Right cardiac atrium (tissue), 5 donors: ENCODE measurements at regions not wholly inside any gene's neighbourhood (a gene's known extent, or its start where the extent isn't known, plus 50 kb on each side); places are given as distances from the start of the nearest gene placed in this dataset.
A peak's percentile ranks its signal among the peaks of the same experiment; 100 is the strongest.

Experiments used
- ATAC-seq, 2 donors: fragments of 200-7000 bp; cut with Tn5 transposase; one replicate each; pipeline versions ENCODE4 v1.8.0 to v1.9.1; 2020; ENCODE audit warnings: moderate library complexity in 2 of 2, mild to moderate bottlenecking in 1 of 2
- DNase-seq, 3 donors: peaks; one replicate each; pipeline ENCODE4 v3.0.0-alpha.2; 2020
- H3K27ac ChIP-seq: one replicate; pipeline ENCODE4 v1.5.1; 2013; ENCODE audit warnings: mild to moderate bottlenecking, low read length, control low read depth, moderate library complexity
- H3K27me3 ChIP-seq: one replicate; pipeline ENCODE4 v1.6.1; 2013; ENCODE audit not compliant: control insufficient read depth, insufficient read depth
- H3K4me1 ChIP-seq: one replicate; pipeline ENCODE4 v1.6.1; 2013; ENCODE audit warnings: low read length; ENCODE audit not compliant: control insufficient read depth, insufficient read depth
- H3K4me3 ChIP-seq: one replicate; pipeline ENCODE4 v1.5.1; 2013; ENCODE audit warnings: low read length, control low read depth
- H3K9me3 ChIP-seq: one replicate; pipeline ENCODE4 v1.6.1; 2013; ENCODE audit warnings: low read length; ENCODE audit not compliant: control insufficient read depth
- WGBS: extraction: QIAGEN DNeasy Blood & Tissue Kit; methylation state at CpG from one replicate; pipeline ENCODE4 v1.1.7; 2013; 5-methylcytosine and 5-hydroxymethylcytosine counted together
- intact Hi-C, 4 donors: fragments of 100-400 bp; cut with DNase I; formaldehyde crosslinking; loops; one replicate each; pipeline versions ENCODE4 v1.11.0 to v1.14.0; 2022 to 2023
- donor health status: healthy with polysubstance abuse.
- donor health status: DM: no; HTN: yes; CAD: no.
- donor health status: DM: no; HTN: no; CAD: no.
- donor health status: DM: no; HTN: yes; CAD: no; lungs with severe emphysema.
- donor health status: DM: yes; HTN: yes; CAD: no.

DNA sequence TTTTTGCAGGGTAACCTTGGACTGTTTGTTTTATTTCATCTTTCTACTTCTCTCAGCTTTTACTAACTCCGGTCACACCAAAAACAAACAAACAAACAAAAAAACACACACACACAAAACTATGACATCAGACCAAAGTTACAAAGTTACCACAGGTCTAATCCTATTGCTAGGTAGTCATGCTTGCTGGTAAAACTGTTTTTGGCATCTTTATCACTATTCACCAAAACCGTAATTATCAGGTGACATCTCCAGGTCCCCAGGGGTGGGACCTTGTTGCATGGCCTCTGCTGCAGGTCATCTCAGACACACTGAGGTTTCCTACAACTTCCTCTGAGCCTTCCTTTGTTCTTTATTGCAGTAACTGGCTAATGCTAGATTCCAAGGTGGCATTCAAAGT lies 162.3 kb downstream of the ABCA8 start:
- Histone ChIP-seq H3K4me1 (no peaks in the 10 kb centered on the region), H3K9me3 (no peaks in the 10 kb centered on the region), H3K27me3 (no peaks in the 10 kb centered on the region), H3K27ac (peak overlapping the region; percentile 7), H3K4me3 (no peak overlapping the region)
- DNase-seq = no peak
- WGBS = 24% methylated on average over 2 of the region's 2 CpGs
- intact Hi-C loops = no loop called here
- ATAC-seq = no peak

DNA sequence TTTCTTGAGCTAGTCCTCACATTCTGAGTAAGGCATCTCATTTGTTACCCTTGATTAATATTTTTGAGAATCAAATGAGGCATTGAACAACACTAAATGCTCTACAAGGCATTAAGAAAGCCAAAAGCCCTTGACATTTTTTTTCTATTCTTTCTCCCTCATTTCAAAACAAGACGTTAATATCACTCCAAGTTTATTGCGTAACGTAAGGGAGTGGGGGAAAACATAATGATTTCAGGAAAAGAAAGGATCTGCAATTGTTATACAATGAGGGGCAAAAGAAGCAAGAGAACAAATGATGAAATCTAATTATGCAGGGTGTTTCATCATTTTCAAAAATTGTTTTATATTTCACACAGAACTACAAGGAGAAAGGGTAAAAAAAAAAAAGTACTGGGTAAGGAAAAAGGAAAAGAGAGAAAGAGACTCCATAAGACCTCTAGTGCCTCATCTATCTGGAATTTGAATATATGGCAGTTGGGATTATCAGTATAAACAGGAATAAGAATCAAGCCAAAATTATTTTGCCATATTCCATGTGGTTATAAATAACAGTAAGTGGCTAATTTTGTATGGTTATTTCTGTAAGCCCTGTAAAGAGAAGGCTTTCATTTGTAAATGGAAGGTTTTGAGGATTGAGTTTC lies 163.0 kb downstream of the ABCA8 start:
- Histone ChIP-seq H3K27me3 (no peaks in the 10 kb centered on the region), H3K9me3 (no peaks in the 10 kb centered on the region), H3K4me3 (no peak overlapping the region), H3K4me1 (no peaks in the 10 kb centered on the region), H3K27ac (no peak overlapping the region)
- intact Hi-C loops = no loop called here
- WGBS = 48% methylated on average over 3 of the region's 3 CpGs
- ATAC-seq (peak in 1 of 2 donors; percentile 30), DNase-seq (no peak)

DNA sequence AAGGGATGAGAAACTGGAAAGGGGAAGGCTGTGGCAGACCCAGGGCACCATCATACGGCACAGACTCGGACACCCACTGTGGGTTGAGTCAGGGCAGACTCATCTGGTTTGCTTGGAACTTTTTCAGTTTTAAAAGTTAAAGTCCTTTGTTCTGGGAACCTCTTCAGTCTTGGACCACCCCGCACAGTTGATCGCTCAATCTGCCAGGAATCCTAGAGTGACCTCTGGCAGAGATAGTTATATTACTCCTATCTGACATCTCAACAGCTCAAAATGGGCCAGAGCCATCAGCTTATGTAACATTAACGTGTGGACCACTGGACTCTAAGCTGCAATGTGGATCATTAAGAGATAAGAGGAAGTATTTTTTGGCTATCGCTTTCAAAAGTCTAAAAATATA lies 164.3 kb downstream of the ABCA8 start:
- H3K4me1 ChIP-seq = no peaks in the 10 kb centered on the region
- H3K4me3 ChIP-seq = no peak overlapping the region
- DNase-seq (peak; percentile 22 to 77 (median 55)), ATAC-seq (peak; percentile 44 to 75)
- H3K27me3 ChIP-seq = no peaks in the 10 kb centered on the region
- intact Hi-C loops = no loop called here
- H3K9me3 ChIP-seq = no peaks in the 10 kb centered on the region
- WGBS = 45% methylated on average over 6 of the region's 6 CpGs
- peak overlapping the region; percentile 43 for H3K27ac ChIP-seq

DNA sequence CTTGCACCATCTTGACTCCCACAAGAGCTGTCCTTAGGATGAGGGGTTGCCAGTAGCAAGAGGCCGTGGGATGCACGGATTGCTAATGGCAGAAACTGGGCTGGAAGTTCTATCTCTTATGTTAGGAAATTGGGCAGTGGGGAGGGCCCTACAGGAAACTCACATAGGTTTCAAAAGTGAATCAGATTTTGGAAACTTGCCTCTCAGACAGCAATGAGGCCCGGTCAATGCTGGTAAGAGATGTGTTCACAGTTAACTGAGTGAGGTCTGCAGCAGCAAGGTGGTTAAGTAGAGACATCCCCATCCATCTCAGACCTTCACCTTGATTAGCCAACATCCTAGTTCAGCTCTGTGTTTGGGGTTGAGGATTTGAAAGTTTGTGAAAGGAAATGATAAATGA lies 164.7 kb downstream of the ABCA8 start:
- no peak for ATAC-seq
- peak in 1 of 3 donors; percentile 37 for DNase-seq
- Histone ChIP-seq H3K4me3 (no peak overlapping the region), H3K9me3 (no peaks in the 10 kb centered on the region), H3K27ac (peak overlapping the region; percentile 43), H3K27me3 (no peaks in the 10 kb centered on the region), H3K4me1 (no peaks in the 10 kb centered on the region)
- intact Hi-C loops = no loop called here
- whole genome bisulfite sequencing = 76% methylated on average over 3 of the region's 3 CpGs

DNA sequence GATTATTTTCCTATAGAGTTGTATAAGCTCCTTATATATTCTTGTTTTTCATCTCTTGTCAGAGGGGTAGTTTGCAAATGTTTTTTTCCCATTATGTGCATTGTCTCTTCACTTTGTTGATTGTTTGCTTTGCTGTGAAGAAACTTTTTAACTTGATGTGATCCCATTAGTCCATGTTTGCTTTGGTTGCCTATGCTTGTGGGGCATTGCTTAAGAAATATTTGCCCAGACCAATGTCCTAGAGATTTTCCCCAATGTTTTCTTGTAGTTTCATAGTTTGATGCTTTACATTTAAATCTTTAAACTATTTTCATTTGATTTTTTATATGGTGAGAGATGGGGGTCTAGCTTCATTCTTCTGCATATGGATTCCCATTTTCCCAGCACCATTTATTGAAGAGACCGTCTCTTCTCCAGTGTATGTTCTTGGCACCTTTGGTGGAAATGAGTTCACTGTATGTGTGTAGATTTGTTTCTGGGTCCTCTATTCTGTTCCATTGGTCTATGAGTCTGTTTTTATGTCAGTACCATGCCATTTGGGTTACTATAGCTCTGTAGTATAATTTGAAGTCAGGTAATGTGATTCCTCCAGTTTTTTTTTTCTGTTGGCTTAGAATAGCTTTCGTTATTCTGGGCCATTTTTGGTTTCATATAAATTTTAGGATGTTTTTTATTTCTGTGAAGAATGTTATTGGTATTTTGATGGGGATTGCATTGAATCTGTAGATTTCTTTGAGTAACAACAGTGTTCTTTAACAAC lies 165.8 kb downstream of the ABCA8 start:
- Histone ChIP-seq H3K4me1 (no peaks in the 10 kb centered on the region), H3K27ac (no peak overlapping the region), H3K27me3 (no peaks in the 10 kb centered on the region), H3K4me3 (no peak overlapping the region), H3K9me3 (no peaks in the 10 kb centered on the region)
- 92% methylated on average over 2 of the region's 2 CpGs for WGBS
- intact Hi-C loops = no loop called here
- DNase-seq = no peak
- ATAC-seq = no peak

DNA sequence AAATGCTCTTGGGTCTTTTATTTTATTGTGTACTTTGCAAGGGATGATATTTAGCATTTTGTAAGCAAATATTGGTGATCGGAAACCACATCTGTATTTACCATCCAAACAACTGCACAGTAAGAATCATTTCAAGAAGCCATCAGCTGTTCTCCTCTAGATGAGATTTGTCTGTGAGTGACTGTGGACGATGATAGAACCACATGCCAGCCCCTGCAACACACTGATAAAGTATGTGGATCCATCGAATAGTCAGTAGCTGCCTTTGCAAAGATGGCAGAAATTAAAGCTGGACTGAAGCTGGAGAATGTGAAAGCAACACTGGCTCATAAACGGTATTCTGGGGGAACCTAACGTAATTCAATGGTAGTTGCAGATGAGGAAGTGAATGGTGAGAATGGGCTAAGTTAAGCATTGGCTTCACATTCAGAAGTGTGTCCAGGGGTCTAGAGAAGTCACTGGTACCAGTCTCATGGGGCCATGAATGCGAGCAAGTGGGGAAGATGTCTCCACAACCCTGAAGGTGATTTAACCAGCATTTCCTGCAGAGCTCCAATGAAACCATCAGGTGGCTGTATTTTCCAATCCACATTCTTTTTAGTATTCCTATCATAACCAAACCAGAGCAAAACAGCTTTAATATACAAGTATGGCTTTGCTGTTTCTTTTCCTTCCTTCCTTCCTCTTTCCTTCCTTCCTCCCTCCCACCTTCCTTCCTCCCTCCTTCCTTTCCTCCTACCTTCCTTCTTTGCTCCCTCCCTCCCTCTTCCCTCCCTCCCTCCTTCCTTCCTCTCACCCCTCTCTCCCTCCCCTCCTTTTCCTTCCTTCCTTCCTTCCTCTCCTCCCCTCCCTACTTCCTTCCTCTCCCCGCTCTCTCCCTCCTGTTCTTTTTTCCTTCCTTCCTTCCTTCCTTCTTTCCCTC lies 169.4 kb downstream of the ABCA8 start:
- Histone ChIP-seq H3K4me1 (no peaks in the 10 kb centered on the region), H3K27me3 (no peaks in the 10 kb centered on the region), H3K9me3 (no peaks in the 10 kb centered on the region), H3K4me3 (no peak overlapping the region), H3K27ac (no peak overlapping the region)
- WGBS = 76% methylated on average over 7 of the region's 7 CpGs
- intact Hi-C loops = no loop called here
- ATAC-seq (no peak), DNase-seq (no peak)

DNA sequence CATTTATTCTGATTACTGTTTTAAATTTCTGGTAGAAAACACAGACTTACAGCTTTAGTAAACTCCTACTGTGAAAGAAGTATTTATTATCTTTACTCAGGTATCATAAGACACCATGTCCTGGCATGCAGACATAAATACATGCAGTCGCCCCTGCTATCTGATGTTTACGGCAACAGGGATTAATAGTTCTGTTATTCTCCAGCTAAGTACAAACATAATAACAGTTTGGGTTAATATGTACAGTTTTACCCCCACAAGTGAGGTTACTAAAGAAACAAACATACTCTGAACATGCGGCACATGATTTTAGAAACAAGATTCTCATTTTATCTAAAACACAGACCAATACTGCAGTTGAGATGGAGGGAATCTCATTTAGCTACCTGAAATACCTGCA lies 170.8 kb downstream of the ABCA8 start:
- 71% methylated on average over 3 of the region's 3 CpGs for WGBS
- Histone ChIP-seq H3K27me3 (no peaks in the 10 kb centered on the region), H3K9me3 (no peaks in the 10 kb centered on the region), H3K27ac (no peak overlapping the region), H3K4me3 (no peak overlapping the region), H3K4me1 (no peaks in the 10 kb centered on the region)
- intact Hi-C loops = no loop called here
- no peak for DNase-seq
- no peak for ATAC-seq

DNA sequence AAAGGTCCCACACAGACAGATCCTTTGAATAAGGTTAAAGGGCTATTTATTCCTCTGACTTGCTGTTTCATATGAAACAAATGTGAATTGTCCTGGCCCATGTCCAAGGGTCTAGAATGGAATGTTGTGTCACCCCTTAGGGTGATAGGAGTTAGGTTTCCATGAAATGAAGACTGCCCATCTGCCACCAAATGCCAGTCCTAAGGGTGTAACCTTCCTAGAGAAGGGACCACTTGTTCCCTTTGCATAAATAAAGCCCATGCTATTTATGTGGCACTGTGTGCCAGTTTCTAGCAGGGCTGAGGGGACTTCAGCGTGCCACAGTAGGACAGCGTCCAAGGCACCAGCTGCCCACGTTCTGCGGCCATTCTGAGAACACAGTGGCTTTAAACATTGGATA lies 171.3 kb downstream of the ABCA8 start:
- H3K9me3 ChIP-seq = no peaks in the 10 kb centered on the region
- DNase-seq = no peak
- intact Hi-C loops = no loop called here
- WGBS = 73% methylated on average over 4 of the region's 4 CpGs
- no peaks in the 10 kb centered on the region for H3K4me1 ChIP-seq
- H3K27me3 ChIP-seq = no peaks in the 10 kb centered on the region
- peak; percentile 31 to 70 for ATAC-seq
- no peak overlapping the region for H3K27ac ChIP-seq
- H3K4me3 ChIP-seq = no peak overlapping the region

DNA sequence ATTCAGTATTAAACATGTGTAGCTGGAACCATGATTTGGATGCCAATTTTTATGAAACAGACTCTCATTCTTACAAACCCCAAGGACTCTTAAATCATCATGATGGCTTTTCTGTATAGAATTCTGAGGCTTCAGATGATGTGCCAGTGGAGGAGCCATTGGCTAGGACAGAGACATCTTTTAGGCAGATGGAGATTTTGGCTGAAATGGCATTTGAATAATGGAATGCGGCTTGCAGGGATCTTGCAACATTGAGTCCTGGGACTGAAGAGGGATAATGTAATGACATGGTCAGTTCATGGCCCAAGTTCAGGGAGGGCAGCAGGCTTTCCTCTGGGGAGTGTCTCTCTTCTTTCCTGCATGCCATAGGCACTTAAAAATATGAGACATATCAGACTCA lies 172.4 kb downstream of the ABCA8 start:
- H3K9me3 ChIP-seq = no peaks in the 10 kb centered on the region
- no peak overlapping the region for H3K4me3 ChIP-seq
- no peaks in the 10 kb centered on the region for H3K27me3 ChIP-seq
- 76% methylated on average over 1 of the region's 1 CpG for WGBS
- no peak overlapping the region for H3K27ac ChIP-seq
- H3K4me1 ChIP-seq = peaks cover 3% of the 10 kb centered on the region
- DNase-seq (no peak), ATAC-seq (peak in 1 of 2 donors; percentile 34)
- intact Hi-C loops = no loop called here

DNA sequence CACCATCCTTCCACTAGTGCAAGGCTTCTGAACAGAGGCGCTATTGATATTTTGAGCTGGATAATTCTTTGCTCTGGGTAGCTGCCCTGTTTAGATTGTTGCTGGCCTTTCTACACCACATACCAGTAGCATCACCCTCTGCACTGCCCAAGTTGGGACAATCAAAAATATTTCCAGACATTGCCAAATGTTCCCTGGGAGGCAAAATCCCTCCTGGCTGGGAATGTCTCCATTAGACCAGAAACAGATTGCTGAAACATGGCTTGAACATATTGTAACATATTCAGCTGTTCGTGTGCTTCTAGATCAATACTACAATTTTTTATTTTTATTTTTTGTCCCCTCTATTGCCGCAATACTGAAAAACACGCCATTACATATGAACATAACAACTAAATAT lies 174.6 kb downstream of the ABCA8 start:
- peaks cover 3% of the 10 kb centered on the region for H3K4me1 ChIP-seq
- H3K9me3 ChIP-seq = no peaks in the 10 kb centered on the region
- H3K4me3 ChIP-seq = no peak overlapping the region
- ATAC-seq (no peak), DNase-seq (no peak)
- H3K27me3 ChIP-seq = no peaks in the 10 kb centered on the region
- 93% methylated on average over 4 of the region's 4 CpGs for WGBS
- no peak overlapping the region for H3K27ac ChIP-seq
- intact Hi-C loops = no loop called here

DNA sequence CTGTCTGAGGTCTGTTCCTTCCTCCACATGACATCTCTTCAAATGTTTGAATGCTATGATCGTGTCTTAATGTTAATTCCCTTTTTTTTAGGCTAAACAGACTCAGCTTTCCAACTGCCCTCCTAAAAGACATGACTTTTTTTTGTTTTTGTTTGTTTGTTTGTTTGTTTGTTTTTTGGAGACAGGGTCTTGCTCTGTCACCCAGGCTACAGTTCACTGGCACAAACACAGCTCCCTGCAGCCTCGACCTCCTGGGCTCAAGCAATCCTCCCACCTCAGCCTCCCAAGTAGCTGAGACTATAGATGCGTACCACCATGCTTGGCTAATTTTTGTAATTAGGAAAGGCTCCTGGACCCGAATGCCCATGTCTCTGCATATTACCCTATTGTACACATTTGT lies 176.5 kb downstream of the ABCA8 start:
- no peak for DNase-seq
- Histone ChIP-seq H3K27ac (peak overlapping the region; percentile 84), H3K4me3 (no peak overlapping the region), H3K9me3 (no peaks in the 10 kb centered on the region), H3K27me3 (no peaks in the 10 kb centered on the region), H3K4me1 (peaks cover 3% of the 10 kb centered on the region)
- WGBS = 83% methylated on average over 4 of the region's 4 CpGs
- intact Hi-C loops = loop anchor here (5.0 to 10.0 kb wide), 7 partner anchors 129 to 469 kb away; no protein-coding TSS in a partner anchor
- no peak for ATAC-seq
